Jurkat, Clone E6-1 (cell line): ENCODE measurements at regions not wholly inside any gene's neighbourhood (a gene's known extent, or its start where the extent isn't known, plus 50 kb on each side); places are given as distances from the start of the nearest gene placed in this dataset.

Source experiments
- DNase-seq: peaks from one replicate; pipeline ENCODE4 v3.0.0-alpha.2; 2011; ENCODE audit warnings: low read depth, low spot score
- H3K4me3 ChIP-seq: 2 replicates; pipeline ENCODE4 v1.5.1; 2011; ENCODE audit warnings: mild to moderate bottlenecking, low read length, control low read depth, moderate library complexity

- DNase-seq: no peak
- H3K4me3 ChIP-seq: no peak overlapping the region
These were observed 122.1 kb upstream of the PKDCC start for GRCh38 chr2:41925712-41926111.

- DNase-seq: no peak
- H3K4me3 ChIP-seq: no peak overlapping the region
These were observed 120.9 kb upstream of the PKDCC start for GRCh38 chr2:41926614-41927580.

- H3K4me3 ChIP-seq: no peak overlapping the region
- DNase-seq: no peak
These were observed 120.1 kb upstream of the PKDCC start for GRCh38 chr2:41927581-41928264.

- no peak overlapping the region for H3K4me3 ChIP-seq
- DNase-seq: no peak
These were observed 119.3 kb upstream of the PKDCC start for GRCh38 chr2:41928526-41928925.

- H3K4me3 ChIP-seq: no peak overlapping the region
- DNase-seq: no peak
These were observed 116.8 kb upstream of the PKDCC start for GRCh38 chr2:41930807-41931566.

GRCh38 chr2:41932241-41933045 lies 115.4 kb upstream of the PKDCC start:
- no peak for DNase-seq
- H3K4me3 ChIP-seq: no peak overlapping the region

- H3K4me3 ChIP-seq: no peak overlapping the region
- no peak for DNase-seq
These were observed 114.8 kb upstream of the PKDCC start for GRCh38 chr2:41933046-41933420.

GRCh38 chr2:41933585-41934320 lies 114.1 kb upstream of the PKDCC start:
- no peak for DNase-seq
- H3K4me3 ChIP-seq: no peak overlapping the region

GRCh38 chr2:41934329-41934958 lies 113.4 kb upstream of the PKDCC start:
- no peak for DNase-seq
- H3K4me3 ChIP-seq: no peak overlapping the region

GRCh38 chr2:41935002-41935401 lies 112.8 kb upstream of the PKDCC start:
- H3K4me3 ChIP-seq: no peak overlapping the region
- no peak for DNase-seq

- no peak for DNase-seq
These were observed 112.0 kb upstream of the PKDCC start for GRCh38 chr2:41935825-41936224.

GRCh38 chr2:41936771-41937463 lies 110.9 kb upstream of the PKDCC start:
- no peak overlapping the region for H3K4me3 ChIP-seq
- no peak for DNase-seq

More at GRCh38 chr2:41935825-41936224, 112.0 kb upstream of the PKDCC start:
- H3K4me3 ChIP-seq: no peak overlapping the region

- DNase-seq: no peak
- no peak overlapping the region for H3K4me3 ChIP-seq
These were observed 110.3 kb upstream of the PKDCC start for GRCh38 chr2:41937464-41937906.

GRCh38 chr2:41937921-41938708 lies 109.7 kb upstream of the PKDCC start:
- no peak for DNase-seq
- H3K4me3 ChIP-seq: no peak overlapping the region

GRCh38 chr2:41940060-41940744 lies 107.6 kb upstream of the PKDCC start:
- DNase-seq: no peak
- H3K4me3 ChIP-seq: no peak overlapping the region

- no peak overlapping the region for H3K4me3 ChIP-seq
- DNase-seq: no peak
These were observed 107.1 kb upstream of the PKDCC start for GRCh38 chr2:41940745-41941063.
